ENCODE measurements at regions not wholly inside any gene's neighbourhood (a gene's known extent, or its start where the extent isn't known, plus 50 kb on each side); places are given as distances from the start of the nearest gene placed in this dataset.

DNA sequence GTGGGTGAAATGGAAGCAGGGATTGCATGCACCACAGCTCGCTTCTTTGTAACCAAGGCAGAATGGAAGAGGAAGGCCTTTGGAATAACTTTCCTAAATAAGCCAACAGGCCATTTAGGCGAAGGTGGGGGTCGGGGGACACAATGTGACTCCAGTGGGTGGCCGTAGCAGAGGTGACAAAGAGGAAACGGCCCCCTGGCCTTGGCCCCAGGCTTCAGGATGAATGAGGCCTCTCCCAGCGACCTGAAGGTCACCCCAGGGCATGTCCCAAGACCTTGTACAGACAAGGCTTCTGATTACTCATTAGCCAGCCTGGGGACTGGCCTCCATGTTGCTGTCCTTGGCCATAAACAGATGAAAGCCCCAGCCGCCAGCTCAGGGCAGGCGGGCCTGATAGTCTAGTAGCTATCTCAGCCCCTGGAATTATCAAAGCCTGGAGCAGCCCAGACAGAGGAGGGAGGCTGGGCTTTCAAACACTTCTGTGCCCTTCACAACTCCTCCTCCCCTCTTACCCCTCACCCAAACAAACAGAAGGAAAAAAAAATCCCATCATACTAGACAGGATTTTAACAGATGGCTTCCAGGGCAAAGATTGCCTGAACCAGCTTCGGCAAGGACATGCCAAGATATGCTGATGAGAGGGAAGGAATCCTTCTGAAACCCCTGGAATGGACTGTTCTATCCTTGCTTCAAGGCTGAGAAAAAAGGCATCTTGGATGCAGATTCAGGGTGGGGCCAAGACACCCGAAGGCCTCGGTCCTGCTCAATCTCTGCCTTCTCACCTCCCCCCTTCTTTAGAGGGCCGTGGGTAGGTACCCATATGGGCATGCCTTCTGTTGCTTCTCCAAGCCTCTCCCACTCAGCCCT is 142.3 kb upstream of the PARP11 start:
- intact Hi-C loops (cut with micrococcal nuclease): no loop called here
- Histone ChIP-seq H3K27ac (ENCODE audit: insufficient read depth, low read length) (no peak overlapping the region), H3K14ac (replicated peaks; ENCODE audit: low read depth, low read length) (no peak overlapping the region), H3K36me3 (ENCODE audit: control insufficient read depth, insufficient read depth, low read length) (no peaks in the 10 kb centered on the region), H3K9me1 (ENCODE audit: insufficient read depth, low read length) (no peaks in the 10 kb centered on the region), H3K18ac (ENCODE audit: low read depth, low read length) (no peak overlapping the region), H2BK15ac (ENCODE audit: low read depth, low read length) (no peak overlapping the region), H2BK20ac (ENCODE audit: low read depth, low read length) (no peak overlapping the region), H3K79me1 (ENCODE audit: low read depth in 1 of 2, low read length in 2 of 2) (no peaks in the 10 kb centered on the region), H4K8ac (ENCODE audit: low read depth in 2 of 2, low read length in 2 of 2) (no peak overlapping the region), H3K4me3 (ENCODE audit: insufficient read depth, low read depth, low read length) (no peak overlapping the region), H3K9ac (ENCODE audit: low read depth, low read length) (no peak overlapping the region), H4K20me1 (ENCODE audit: insufficient read depth, low read length) (no peaks in the 10 kb centered on the region), H3K4me2 (ENCODE audit: low read depth, low read length) (no peak overlapping the region), H3K4ac (ENCODE audit: low read depth, low read length) (no peak overlapping the region), H3K4me1 (ENCODE audit: control insufficient read depth, insufficient read depth, low read length) (no peaks in the 10 kb centered on the region), H3K23ac (ENCODE audit: low read depth, low read length) (no peak overlapping the region), H4K5ac (ENCODE audit: low read depth, low read length) (no peak overlapping the region), H3K27me3 (ENCODE audit: control insufficient read depth, insufficient read depth, low read length) (peaks cover 4% of the 10 kb centered on the region), H2BK120ac (ENCODE audit: low read depth, low read length) (no peak overlapping the region), H3K9me3 (ENCODE audit: control insufficient read depth, insufficient read depth, low read length) (no peaks in the 10 kb centered on the region), H3K56ac (ENCODE audit: extremely low read depth, insufficient read depth, low read length) (no peak overlapping the region), H2AFZ (replicated peaks; ENCODE audit: low read length, poor library complexity) (no peak overlapping the region), H2BK5ac (ENCODE audit: low read depth, low read length, poor library complexity, severe bottlenecking) (no peak overlapping the region), H4K91ac (ENCODE audit: insufficient read depth, low read depth, low read length) (no peak overlapping the region), H2AK9ac (replicated peaks; ENCODE audit: low read depth, low read length, poor library complexity) (no peak overlapping the region), H2AK5ac (ENCODE audit: low read depth, low read length) (no peak overlapping the region)
- in situ Hi-C loops (cut with MboI; ENCODE audit: low sequenced_read_pairs): no loop called here
- dilution Hi-C loops (cut with HindIII; ENCODE audit: low sequenced_read_pairs, unreplicated experiment): no loop called here
- CTCF ChIA-PET: interaction anchor here (0.7 kb wide), 1 partner anchor 893 kb away, joined by 3 read pairs; no protein-coding TSS in a partner anchor
- no peak for TF ChIP-seq CHD1 (IDR thresholded peaks at IDR 0.05; ENCODE audit: low read depth, low read length)
- TF ChIP-seq MXI1 (IDR thresholded peaks at IDR 0.05; ENCODE audit: borderline replicate concordance, low read depth, low read length): no peak
- TF ChIP-seq MAZ (IDR thresholded peaks at IDR 0.05; ENCODE audit: borderline replicate concordance, low read depth, low read length): no peak
- no peak for TF ChIP-seq NFE2L2 (IDR thresholded peaks at IDR 0.05; ENCODE audit: low read depth, low read length)
- no peak for TF ChIP-seq BHLHE40 (IDR thresholded peaks at IDR 0.05; ENCODE audit: low read depth, low read length)
- TF ChIP-seq FOS (IDR thresholded peaks at IDR 0.05; ENCODE audit: low read depth, low read length): no peak
- TF ChIP-seq, protein P1, sequence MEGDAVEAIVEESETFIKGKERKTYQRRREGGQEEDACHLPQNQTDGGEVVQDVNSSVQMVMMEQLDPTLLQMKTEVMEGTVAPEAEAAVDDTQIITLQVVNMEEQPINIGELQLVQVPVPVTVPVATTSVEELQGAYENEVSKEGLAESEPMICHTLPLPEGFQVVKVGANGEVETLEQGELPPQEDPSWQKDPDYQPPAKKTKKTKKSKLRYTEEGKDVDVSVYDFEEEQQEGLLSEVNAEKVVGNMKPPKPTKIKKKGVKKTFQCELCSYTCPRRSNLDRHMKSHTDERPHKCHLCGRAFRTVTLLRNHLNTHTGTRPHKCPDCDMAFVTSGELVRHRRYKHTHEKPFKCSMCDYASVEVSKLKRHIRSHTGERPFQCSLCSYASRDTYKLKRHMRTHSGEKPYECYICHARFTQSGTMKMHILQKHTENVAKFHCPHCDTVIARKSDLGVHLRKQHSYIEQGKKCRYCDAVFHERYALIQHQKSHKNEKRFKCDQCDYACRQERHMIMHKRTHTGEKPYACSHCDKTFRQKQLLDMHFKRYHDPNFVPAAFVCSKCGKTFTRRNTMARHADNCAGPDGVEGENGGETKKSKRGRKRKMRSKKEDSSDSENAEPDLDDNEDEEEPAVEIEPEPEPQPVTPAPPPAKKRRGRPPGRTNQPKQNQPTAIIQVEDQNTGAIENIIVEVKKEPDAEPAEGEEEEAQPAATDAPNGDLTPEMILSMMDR (conservative IDR thresholded peaks at IDR 0.05; ENCODE audit: low read depth, low read length): no peak
- TF ChIP-seq, protein P2, sequence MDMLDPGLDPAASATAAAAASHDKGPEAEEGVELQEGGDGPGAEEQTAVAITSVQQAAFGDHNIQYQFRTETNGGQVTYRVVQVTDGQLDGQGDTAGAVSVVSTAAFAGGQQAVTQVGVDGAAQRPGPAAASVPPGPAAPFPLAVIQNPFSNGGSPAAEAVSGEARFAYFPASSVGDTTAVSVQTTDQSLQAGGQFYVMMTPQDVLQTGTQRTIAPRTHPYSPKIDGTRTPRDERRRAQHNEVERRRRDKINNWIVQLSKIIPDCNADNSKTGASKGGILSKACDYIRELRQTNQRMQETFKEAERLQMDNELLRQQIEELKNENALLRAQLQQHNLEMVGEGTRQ (IDR thresholded peaks at IDR 0.05; ENCODE audit: low read depth, low read length): no peak
- TF ChIP-seq RAD21 (IDR thresholded peaks at IDR 0.05; ENCODE audit: low read length): no peak
- TF ChIP-seq, protein P3, sequence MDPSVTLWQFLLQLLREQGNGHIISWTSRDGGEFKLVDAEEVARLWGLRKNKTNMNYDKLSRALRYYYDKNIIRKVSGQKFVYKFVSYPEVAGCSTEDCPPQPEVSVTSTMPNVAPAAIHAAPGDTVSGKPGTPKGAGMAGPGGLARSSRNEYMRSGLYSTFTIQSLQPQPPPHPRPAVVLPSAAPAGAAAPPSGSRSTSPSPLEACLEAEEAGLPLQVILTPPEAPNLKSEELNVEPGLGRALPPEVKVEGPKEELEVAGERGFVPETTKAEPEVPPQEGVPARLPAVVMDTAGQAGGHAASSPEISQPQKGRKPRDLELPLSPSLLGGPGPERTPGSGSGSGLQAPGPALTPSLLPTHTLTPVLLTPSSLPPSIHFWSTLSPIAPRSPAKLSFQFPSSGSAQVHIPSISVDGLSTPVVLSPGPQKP (IDR thresholded peaks at IDR 0.05; ENCODE audit: borderline replicate concordance, low read depth, low read length): no peak
- TF ChIP-seq SMC3 (IDR thresholded peaks at IDR 0.05; ENCODE audit: low read depth, low read length): no peak
- ATAC-seq (ENCODE audit: low read depth) (no peak), DNase-seq (no peak)
- no TSS peak for BruUV-seq (replicated peaks)
- POLR2A ChIA-PET (ENCODE audit: unreplicated experiment): no interaction called here
- no CpG with 5 or more reads among the region's 12 CpGs for WGBS, 2 experiments (ENCODE audit: extremely low coverage in 2 of 2, insufficient read length in 1 of 2)

Measured in IMR-90 (cell line).